ENCODE measurements at regions not wholly inside any gene's neighbourhood (a gene's known extent, or its start where the extent isn't known, plus 50 kb on each side); places are given as distances from the start of the nearest gene placed in this dataset.

DNA sequence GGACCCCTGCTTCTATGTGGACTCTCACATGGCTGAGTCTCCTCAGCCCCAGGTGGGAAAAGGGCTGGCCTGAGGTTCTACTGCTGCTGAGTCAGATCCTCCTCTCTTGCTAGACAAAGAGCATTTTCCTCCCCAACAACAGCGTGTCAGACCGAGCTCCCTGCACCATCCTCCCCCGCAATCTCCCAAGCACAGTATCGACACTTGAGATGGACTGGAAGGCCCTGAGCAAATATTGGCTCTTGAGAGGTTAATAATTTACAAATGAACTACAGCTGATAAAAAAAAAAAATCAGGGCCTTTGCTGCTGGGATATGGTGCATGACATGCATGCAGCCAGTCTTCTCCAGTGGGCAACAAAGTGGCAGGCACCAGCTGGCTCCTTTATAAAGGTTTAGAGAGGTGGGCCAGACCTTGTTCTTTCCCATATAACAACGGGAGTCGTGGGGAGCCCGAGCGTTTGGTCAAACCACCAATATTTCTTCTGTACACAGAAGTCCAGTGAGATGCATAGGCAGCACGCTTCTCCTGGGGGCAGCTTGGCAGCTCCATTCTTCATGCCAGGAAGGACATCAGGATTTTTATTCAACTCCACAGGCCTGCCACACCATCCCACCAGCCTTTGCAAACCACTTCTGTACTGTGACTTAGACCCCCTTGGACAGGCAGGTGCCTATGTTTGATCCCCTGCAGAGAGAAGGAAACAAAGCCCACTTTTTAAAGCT, 55.4 kb upstream of the CAMK1G start:
- H3K9me3 ChIP-seq (replicated peaks; ENCODE audit: control insufficient read depth, low read depth, low read length), result no peaks in the 10 kb centered on the region
- 80% methylated on average over 5 of the region's 9 CpGs for WGBS (ENCODE audit: insufficient coverage)
- H3K36me3 ChIP-seq (ENCODE audit: control insufficient read depth, insufficient read depth, low read length), result no peaks in the 10 kb centered on the region
- peaks cover 8% of the 10 kb centered on the region for H3K27me3 ChIP-seq (ENCODE audit: control insufficient read depth, insufficient read depth, low read length)
- DNase-seq, result no peak
- H3K4me1 ChIP-seq (ENCODE audit: control insufficient read depth, insufficient read depth, low read length), result no peaks in the 10 kb centered on the region
- H3K27ac ChIP-seq (ENCODE audit: low read length), result no peak overlapping the region
- no peak overlapping the region for H3K4me3 ChIP-seq (ENCODE audit: low read length)

DNA sequence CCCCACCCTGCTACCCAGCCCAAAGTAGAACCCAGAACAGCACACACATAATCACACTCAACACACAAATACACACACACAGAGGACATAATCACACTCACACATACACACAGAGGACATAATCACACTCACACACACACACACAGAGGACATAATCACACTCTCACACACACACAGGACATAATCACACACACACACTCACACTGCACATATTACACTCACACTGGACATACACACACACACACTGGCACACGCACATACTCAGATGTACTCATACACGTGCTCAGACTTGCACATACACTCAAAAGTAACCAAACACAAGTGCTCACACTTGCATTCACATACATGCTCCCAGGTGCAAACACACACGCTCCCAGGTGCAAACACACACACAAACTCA, 54.3 kb upstream of the CAMK1G start:
- no peak for DNase-seq
- Histone ChIP-seq H3K4me1 (ENCODE audit: control insufficient read depth, insufficient read depth, low read length) (no peaks in the 10 kb centered on the region), H3K27me3 (ENCODE audit: control insufficient read depth, insufficient read depth, low read length) (peaks cover 8% of the 10 kb centered on the region), H3K9me3 (replicated peaks; ENCODE audit: control insufficient read depth, low read depth, low read length) (no peaks in the 10 kb centered on the region), H3K36me3 (ENCODE audit: control insufficient read depth, insufficient read depth, low read length) (no peaks in the 10 kb centered on the region), H3K4me3 (ENCODE audit: low read length) (no peak overlapping the region), H3K27ac (ENCODE audit: low read length) (no peak overlapping the region)
- 67% methylated on average over 3 of the region's 3 CpGs for WGBS (ENCODE audit: insufficient coverage)

DNA sequence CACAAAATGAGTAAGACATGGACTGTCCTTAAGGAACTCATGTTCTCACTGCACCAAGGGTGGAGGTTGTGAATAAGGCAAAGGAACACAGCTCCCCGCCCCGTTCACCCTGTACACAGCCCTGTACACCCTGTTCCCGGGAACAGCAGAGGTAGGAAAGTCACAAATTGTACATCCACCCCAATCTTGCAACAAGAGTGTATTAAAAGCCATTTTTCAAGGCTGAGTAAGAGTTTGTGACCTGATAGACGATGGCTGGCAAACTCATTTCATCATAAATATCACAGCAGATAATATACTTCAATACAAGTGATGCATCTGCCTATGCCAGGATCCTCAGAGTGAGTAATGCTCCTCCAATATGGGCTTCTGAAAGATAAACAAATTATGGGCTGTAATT, 52.5 kb upstream of the CAMK1G start:
- no peaks in the 10 kb centered on the region for H3K4me1 ChIP-seq (ENCODE audit: control insufficient read depth, insufficient read depth, low read length)

GRCh38 chr1:209531549-209531948, 52.0 kb upstream of the CAMK1G start:
- no peaks in the 10 kb centered on the region for H3K9me3 ChIP-seq (replicated peaks; ENCODE audit: control insufficient read depth, low read depth, low read length)
- no peak overlapping the region for H3K27ac ChIP-seq (ENCODE audit: low read length)
- no peak for DNase-seq
- WGBS (ENCODE audit: insufficient coverage), result 61% methylated on average over 4 of the region's 4 CpGs
- no peaks in the 10 kb centered on the region for H3K4me1 ChIP-seq (ENCODE audit: control insufficient read depth, insufficient read depth, low read length)
- peaks cover 10% of the 10 kb centered on the region for H3K27me3 ChIP-seq (ENCODE audit: control insufficient read depth, insufficient read depth, low read length)
- H3K4me3 ChIP-seq (ENCODE audit: low read length), result no peak overlapping the region
- no peaks in the 10 kb centered on the region for H3K36me3 ChIP-seq (ENCODE audit: control insufficient read depth, insufficient read depth, low read length)

More for the DNA sequence above, 52.5 kb upstream of the CAMK1G start:
- H3K36me3 ChIP-seq (ENCODE audit: control insufficient read depth, insufficient read depth, low read length), result no peaks in the 10 kb centered on the region
- no CpG with 5 or more reads among the region's 4 CpGs for WGBS (ENCODE audit: insufficient coverage)
- H3K4me3 ChIP-seq (ENCODE audit: low read length), result no peak overlapping the region
- no peak overlapping the region for H3K27ac ChIP-seq (ENCODE audit: low read length)
- no peaks in the 10 kb centered on the region for H3K9me3 ChIP-seq (replicated peaks; ENCODE audit: control insufficient read depth, low read depth, low read length)
- H3K27me3 ChIP-seq (ENCODE audit: control insufficient read depth, insufficient read depth, low read length), result peaks cover 10% of the 10 kb centered on the region
- DNase-seq, result no peak
